ENCODE measurements at regions not wholly inside any gene's neighbourhood (a gene's known extent, or its start where the extent isn't known, plus 50 kb on each side); places are given as distances from the start of the nearest gene placed in this dataset.
A peak's percentile ranks its signal among the peaks of the same experiment; 100 is the strongest.

- POLR2A ChIA-PET, result no interaction called here
Observed at GRCh38 chr2:109736177-109736827, 57.8 kb upstream of the RGPD5 start.

More at GRCh38 chr2:109736177-109736827, 57.8 kb upstream of the RGPD5 start:
- Histone ChIP-seq H3K4me1 (ENCODE audit: control insufficient read depth, insufficient read depth, low read length) (no peaks in the 10 kb centered on the region), H3K27ac (ENCODE audit: extremely low read depth, low read depth, low read length) (no peak overlapping the region), H3K9me3 (ENCODE audit: control insufficient read depth, insufficient read depth, low read depth, low read length) (no peaks in the 10 kb centered on the region), H3K36me3 (ENCODE audit: control insufficient read depth in 2 of 2, insufficient read depth in 1 of 2, low read length in 2 of 2) (no peaks in the 10 kb centered on the region; a peak in 1 of 3 replicates), H3K4me3 (ENCODE audit: low read depth, low read length) (no peak overlapping the region)
- CTCF ChIA-PET, result interaction anchor here (0.6 to 3.6 kb wide), 13 partner anchors 8 to 214 kb away, joined by 3 to 45 read pairs (median 4); no protein-coding TSS in a partner anchor
- TF ChIP-seq IKZF3 (tag by site-specific recombination; IDR thresholded peaks at IDR 0.05) (no peak), WT1 (tag by site-specific recombination; IDR thresholded peaks at IDR 0.05) (no peak), ZNF645 (tag by site-specific recombination; IDR thresholded peaks at IDR 0.05) (no peak), ZNF157 (tag by site-specific recombination; IDR thresholded peaks at IDR 0.05) (no peak), ZNF37A (tag by site-specific recombination; IDR thresholded peaks at IDR 0.05) (no peak), ZNF341 (tag by site-specific recombination; IDR thresholded peaks at IDR 0.05; ENCODE audit: low read depth) (no peak), ZNF394 (tag by site-specific recombination; IDR thresholded peaks at IDR 0.05; ENCODE audit: borderline replicate concordance) (no peak), PRDM10 (tag by site-specific recombination; IDR thresholded peaks at IDR 0.05) (peak; percentile 51; the same call in 1 of the 2 replicates), GLI2 (tag by site-specific recombination; IDR thresholded peaks at IDR 0.05; ENCODE audit: borderline replicate concordance, low read depth) (no peak), ZNF561 (tag by site-specific recombination; IDR thresholded peaks at IDR 0.05; ENCODE audit: borderline replicate concordance) (0 out of 2 replicates have a peak, but pooled peaks have one; percentile 32), ZNF558 (tag by site-specific recombination; IDR thresholded peaks at IDR 0.05) (no peak), ZNF654 (tag by site-specific recombination; IDR thresholded peaks at IDR 0.05; ENCODE audit: low read depth) (peak; percentile 63), ZBTB8A (tag by site-specific recombination; IDR thresholded peaks at IDR 0.05) (no peak), KLF16 (tag by site-specific recombination; IDR thresholded peaks at IDR 0.05) (no peak), ZNF416 (tag by site-specific recombination; IDR thresholded peaks at IDR 0.05) (no peak), CTCF (tag by site-specific recombination; IDR thresholded peaks at IDR 0.05) (peak; percentile 54; the same call in 1 of the 2 replicates), KLF8 (tag by site-specific recombination; IDR thresholded peaks at IDR 0.05) (no peak), ZIC2 (tag by site-specific recombination; IDR thresholded peaks at IDR 0.05) (no peak), ELK4 (IDR thresholded peaks at IDR 0.05; ENCODE audit: borderline replicate concordance, low read depth, low read length) (no peak), ZNF121 (tag by site-specific recombination; IDR thresholded peaks at IDR 0.05) (no peak), ZNF48 (tag by site-specific recombination; IDR thresholded peaks at IDR 0.05) (no peak), ZNF335 (tag by site-specific recombination; conservative IDR thresholded peaks at IDR 0.05) (peak; percentile 58), ZNF776 (tag by site-specific recombination; IDR thresholded peaks at IDR 0.05; ENCODE audit: borderline replicate concordance) (no peak), ZNF404 (tag by site-specific recombination; IDR thresholded peaks at IDR 0.05) (no peak), ZBTB44 (tag by site-specific recombination; IDR thresholded peaks at IDR 0.05) (no peak), ZNF660 (tag by site-specific recombination; IDR thresholded peaks at IDR 0.05) (no peak), ZNF302 (tag by site-specific recombination; IDR thresholded peaks at IDR 0.05; ENCODE audit: low read depth) (no peak), ZNF76 (tag by site-specific recombination; IDR thresholded peaks at IDR 0.05; ENCODE audit: borderline replicate concordance, low read depth) (no peak), KLF10 (tag by site-specific recombination; IDR thresholded peaks at IDR 0.05) (no peak), ZFP37 (tag by site-specific recombination; IDR thresholded peaks at IDR 0.05) (no peak)

Data from HEK293 (cell line).